GM12878 (cell line): ENCODE measurements at regions not wholly inside any gene's neighbourhood (a gene's known extent, or its start where the extent isn't known, plus 50 kb on each side); places are given as distances from the start of the nearest gene placed in this dataset.

Source experiments
- ATAC-seq: fragments of 200-7000 bp; cut with Tn5 transposase; 3 replicates; pipeline ENCODE4 v1.9.1; 2020; ENCODE audit warnings: mild to moderate bottlenecking, moderate library complexity
- BruUV-seq: library from RNA; stranded (reverse); fragments of 400-500 nt; replicated peaks from 2 replicates; lab custom pipeline; 2021; lab: Mats Ljungman, UMichigan
- CTCF ChIA-PET: fragments of 300-600 bp; sonication (Branson Sonifier 250); formaldehyde crosslinking; extraction: SDS; loops from one replicate; lab custom pipeline; 2021; ENCODE audit warnings: inconsistent platforms; lab: Yijun Ruan, JAX
- POLR2A ChIA-PET: fragments of 350-600 bp; formaldehyde crosslinking; extraction: SDS; loops from one replicate; lab custom pipeline; 2021; ENCODE audit warnings: inconsistent platforms; lab: Charles Lee
- RAD21 ChIA-PET: fragments of 300-600 bp; sonication (Branson Sonifier 250); formaldehyde crosslinking; loops from one replicate; lab custom pipeline; 2023; ENCODE audit warnings: antibody characterized with exemption; ENCODE audit not compliant: unreplicated experiment; lab: Charles Lee
- SMC1A ChIA-PET: fragments of 300-600 bp; sonication (Branson Sonifier 250); formaldehyde crosslinking; loops from one replicate; lab custom pipeline; 2023; ENCODE audit not compliant: unreplicated experiment, uncharacterized antibody; lab: Charles Lee
- DNase-seq: peaks from one replicate; pipeline ENCODE4 v3.0.0-alpha.2; 2011; ENCODE audit warnings: low read depth, low spot score
- FAIRE-seq: peaks from 3 replicates; lab custom pipeline; 2011; peaks lifted over from hg19 to GRCh38; lab: Jason Lieb, UNC
- H2AFZ ChIP-seq: 2 replicates; pipeline ENCODE4 v1.6.0; 2011; ENCODE audit warnings: low read depth, low read length, control low read depth; ENCODE audit not compliant: control insufficient read depth
- H3K27ac ChIP-seq: 2 replicates; pipeline ENCODE4 v1.5.1; 2011; ENCODE audit warnings: control low read depth; ENCODE audit not compliant: control insufficient read depth, insufficient read depth
- H3K27me3 ChIP-seq, 2 experiments: replicated peaks in 1 of 2; 2 replicates each; pipeline versions ENCODE4 v1.6.0 to v1.6.1; 2011; ENCODE audit warnings: low read length in 1 of 2; ENCODE audit not compliant: control insufficient read depth in 2 of 2, insufficient read depth in 2 of 2
- H3K36me3 ChIP-seq, 2 experiments: 2 replicates each; pipeline ENCODE4 v1.5.1; 2011; ENCODE audit warnings: low read length in 1 of 2; ENCODE audit not compliant: control insufficient read depth in 2 of 2, insufficient read depth in 2 of 2
- H3K4me1 ChIP-seq: 2 replicates; pipeline ENCODE4 v1.6.1; 2011; ENCODE audit warnings: mild to moderate bottlenecking, low read length, moderate library complexity, mixed read lengths; ENCODE audit not compliant: control insufficient read depth, insufficient read depth
- H3K4me2 ChIP-seq: 2 replicates; pipeline ENCODE4 v1.6.0; 2011; ENCODE audit warnings: control low read depth; ENCODE audit not compliant: control insufficient read depth, insufficient read depth
- H3K4me3 ChIP-seq: fragments of 200-600 bp; sonication (generic); 2 replicates; pipeline ENCODE4 v1.5.1; 2016
- H3K79me2 ChIP-seq: 2 replicates; pipeline ENCODE4 v1.6.0; 2011; ENCODE audit warnings: low read length; ENCODE audit not compliant: control insufficient read depth, insufficient read depth
- H3K9ac ChIP-seq: 2 replicates; pipeline ENCODE4 v1.8.0; 2011; ENCODE audit warnings: low read length, control low read depth, mixed read lengths; ENCODE audit not compliant: control insufficient read depth, insufficient read depth
- H3K9me3 ChIP-seq: replicated peaks from 3 replicates; pipeline ENCODE4 v1.5.1; 2011; ENCODE audit warnings: mild to moderate bottlenecking, low read length; ENCODE audit not compliant: control insufficient read depth, insufficient read depth
- H4K20me1 ChIP-seq: 2 replicates; pipeline ENCODE4 v1.6.0; 2011; ENCODE audit not compliant: control insufficient read depth, insufficient read depth
- CBFB ChIP-seq: IDR thresholded peaks from 2 replicates; pipeline ENCODE4 v1.6.1; 2016; ENCODE audit warnings: antibody characterized with exemption, low read depth
- WGBS: methylation state at CpG from one replicate; pipeline ENCODE4 v1.1.6; 2016; ENCODE audit warnings: low lambda C conversion rate; ENCODE audit not compliant: insufficient replicate concordance, insufficient coverage; ENCODE audit errors: missing lambda C conversion rate; 5-methylcytosine and 5-hydroxymethylcytosine counted together
- in situ Hi-C: fragments of 300-500 bp; cut with MboI; formaldehyde crosslinking; loops from 9 replicates; pipeline ENCODE4 v1.14.3; 2018; ENCODE audit warnings: mixed read lengths
- intact Hi-C: fragments of 100-400 bp; cut with micrococcal nuclease; formaldehyde crosslinking; loops from one replicate; pipeline ENCODE4 v1.14.2; 2022; ENCODE audit not compliant: unreplicated experiment
- TF ChIP-seq, protein P1 (sequence below): fragments of 450-650 bp; IDR thresholded peaks from 2 replicates; pipeline ENCODE4 v1.6.1; 2016; ENCODE audit warnings: mild to moderate bottlenecking, moderate library complexity, borderline replicate concordance

DNA sequence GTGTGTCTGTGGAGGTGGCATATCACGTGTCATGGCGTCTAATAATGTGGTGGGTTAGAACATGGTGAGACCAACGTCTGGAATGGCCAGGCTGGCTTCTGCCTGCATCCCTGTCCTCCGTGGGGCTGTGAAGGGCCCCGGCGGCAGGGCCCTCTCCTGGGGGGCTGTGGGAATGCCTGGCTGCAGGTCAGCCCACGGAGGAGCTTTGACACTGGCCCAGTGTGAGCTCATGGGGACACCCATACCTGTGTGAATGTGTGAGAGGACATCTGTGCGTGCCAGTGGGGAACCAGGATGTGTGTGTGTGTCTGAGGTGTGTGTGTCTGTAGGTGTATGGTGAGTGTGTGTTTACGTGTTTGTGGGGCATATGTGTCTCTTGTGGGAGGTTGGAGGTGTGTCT, 300.1 kb downstream of the TEX29 start:
- DNase-seq = no peak
- 51% methylated on average over 9 of the region's 9 CpGs for WGBS

More for the DNA sequence above, 300.1 kb downstream of the TEX29 start:
- H3K4me1 ChIP-seq = no peaks in the 10 kb centered on the region
- ChIA-PET SMC1A (no interaction called here), POLR2A (no interaction called here), CTCF (no interaction called here), RAD21 (no interaction called here)
- ATAC-seq (no peak), FAIRE-seq (no peak)
- no peak for TF ChIP-seq CBFB
- TF ChIP-seq, protein P1, sequence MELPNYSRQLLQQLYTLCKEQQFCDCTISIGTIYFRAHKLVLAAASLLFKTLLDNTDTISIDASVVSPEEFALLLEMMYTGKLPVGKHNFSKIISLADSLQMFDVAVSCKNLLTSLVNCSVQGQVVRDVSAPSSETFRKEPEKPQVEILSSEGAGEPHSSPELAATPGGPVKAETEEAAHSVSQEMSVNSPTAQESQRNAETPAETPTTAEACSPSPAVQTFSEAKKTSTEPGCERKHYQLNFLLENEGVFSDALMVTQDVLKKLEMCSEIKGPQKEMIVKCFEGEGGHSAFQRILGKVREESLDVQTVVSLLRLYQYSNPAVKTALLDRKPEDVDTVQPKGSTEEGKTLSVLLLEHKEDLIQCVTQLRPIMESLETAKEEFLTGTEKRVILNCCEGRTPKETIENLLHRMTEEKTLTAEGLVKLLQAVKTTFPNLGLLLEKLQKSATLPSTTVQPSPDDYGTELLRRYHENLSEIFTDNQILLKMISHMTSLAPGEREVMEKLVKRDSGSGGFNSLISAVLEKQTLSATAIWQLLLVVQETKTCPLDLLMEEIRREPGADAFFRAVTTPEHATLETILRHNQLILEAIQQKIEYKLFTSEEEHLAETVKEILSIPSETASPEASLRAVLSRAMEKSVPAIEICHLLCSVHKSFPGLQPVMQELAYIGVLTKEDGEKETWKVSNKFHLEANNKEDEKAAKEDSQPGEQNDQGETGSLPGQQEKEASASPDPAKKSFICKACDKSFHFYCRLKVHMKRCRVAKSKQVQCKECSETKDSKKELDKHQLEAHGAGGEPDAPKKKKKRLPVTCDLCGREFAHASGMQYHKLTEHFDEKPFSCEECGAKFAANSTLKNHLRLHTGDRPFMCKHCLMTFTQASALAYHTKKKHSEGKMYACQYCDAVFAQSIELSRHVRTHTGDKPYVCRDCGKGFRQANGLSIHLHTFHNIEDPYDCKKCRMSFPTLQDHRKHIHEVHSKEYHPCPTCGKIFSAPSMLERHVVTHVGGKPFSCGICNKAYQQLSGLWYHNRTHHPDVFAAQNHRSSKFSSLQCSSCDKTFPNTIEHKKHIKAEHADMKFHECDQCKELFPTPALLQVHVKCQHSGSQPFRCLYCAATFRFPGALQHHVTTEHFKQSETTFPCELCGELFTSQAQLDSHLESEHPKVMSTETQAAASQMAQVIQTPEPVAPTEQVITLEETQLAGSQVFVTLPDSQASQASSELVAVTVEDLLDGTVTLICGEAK = no peak
- in situ Hi-C loops (no loop called here), intact Hi-C loops (no loop called here)
- no peak overlapping the region for H3K4me2 ChIP-seq
- no peak overlapping the region for H2AFZ ChIP-seq
- no peaks in the 10 kb centered on the region for H3K79me2 ChIP-seq
- no peaks in the 10 kb centered on the region; the same call in 2 of the 3 replicates for H3K9me3 ChIP-seq
- no peaks in the 10 kb centered on the region for H3K27me3 ChIP-seq
- no TSS peak for BruUV-seq
- H4K20me1 ChIP-seq = no peaks in the 10 kb centered on the region
- H3K27ac ChIP-seq = no peak overlapping the region
- no peak overlapping the region for H3K4me3 ChIP-seq
- no peaks in the 10 kb centered on the region for H3K36me3 ChIP-seq
- H3K9ac ChIP-seq = no peak overlapping the region
